Limb (tissue), 2 donors: ENCODE measurements at regions not wholly inside any gene's neighbourhood (a gene's known extent, or its start where the extent isn't known, plus 50 kb on each side); places are given as distances from the start of the nearest gene placed in this dataset.

Source experiments
- DNase-seq, 2 donors: peaks; one replicate each; pipeline ENCODE4 v3.0.0-alpha.2; 2016; ENCODE audit errors: extremely low spot score in 2 of 2

DNA sequence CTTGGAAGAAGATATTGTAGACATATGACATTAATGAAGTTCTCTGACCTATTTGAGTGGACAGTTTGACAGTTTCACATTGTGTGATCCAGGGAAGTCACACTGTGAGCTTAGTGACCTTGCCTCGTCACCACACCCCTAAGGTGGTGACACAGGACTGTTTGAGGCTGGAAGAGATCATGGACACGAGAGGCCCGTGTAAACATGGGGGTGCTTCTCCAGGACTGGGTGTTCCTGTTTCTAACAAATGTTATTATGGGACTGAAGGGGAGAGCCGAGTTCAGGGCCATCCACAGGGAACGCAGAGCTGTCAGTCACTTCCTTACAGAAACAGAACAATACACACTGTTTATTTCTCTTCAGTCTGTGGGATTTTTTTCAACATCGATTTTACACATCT is 96.5 kb upstream of the DNAJC19 start:
- DNase-seq = no peak

DNA sequence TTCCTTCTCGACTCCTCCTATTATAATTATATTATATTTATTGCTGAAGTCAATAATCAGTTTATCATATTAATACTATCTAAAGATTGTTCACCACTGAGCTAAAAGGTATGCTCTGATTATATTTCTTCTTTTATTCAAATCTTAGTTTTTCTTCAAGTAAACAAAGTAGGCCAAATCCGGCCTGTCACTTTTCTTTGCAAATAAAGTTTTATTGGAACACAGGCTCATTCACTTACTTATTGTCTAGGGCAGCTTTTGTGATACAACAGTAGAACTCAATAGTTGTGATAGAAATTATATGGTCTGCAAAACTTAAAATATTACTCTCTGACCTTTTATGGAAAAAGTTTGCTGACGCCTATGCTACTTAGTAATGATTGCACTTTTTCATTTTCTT is 92.4 kb upstream of the DNAJC19 start:
- no peak for DNase-seq

DNA sequence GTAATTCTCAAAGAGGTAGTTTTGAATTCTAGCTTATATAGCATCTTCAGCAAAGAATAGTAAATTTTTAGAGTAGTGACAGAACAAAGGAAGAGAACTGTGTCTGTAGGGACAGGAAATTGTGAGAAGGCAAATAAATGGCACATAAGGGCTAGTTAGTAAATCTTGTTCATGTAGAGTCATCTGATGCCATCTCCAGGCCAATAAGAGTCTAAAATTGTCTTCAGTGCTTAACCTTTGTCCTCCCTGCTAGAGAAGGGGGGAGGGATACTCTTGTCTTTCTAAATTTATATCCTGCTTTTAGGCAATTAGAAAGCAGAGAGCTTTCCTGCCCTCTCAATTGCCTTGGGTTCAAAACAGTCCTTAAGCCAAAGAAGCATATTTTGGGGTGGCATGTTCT is 87.0 kb upstream of the DNAJC19 start:
- no peak for DNase-seq

DNA sequence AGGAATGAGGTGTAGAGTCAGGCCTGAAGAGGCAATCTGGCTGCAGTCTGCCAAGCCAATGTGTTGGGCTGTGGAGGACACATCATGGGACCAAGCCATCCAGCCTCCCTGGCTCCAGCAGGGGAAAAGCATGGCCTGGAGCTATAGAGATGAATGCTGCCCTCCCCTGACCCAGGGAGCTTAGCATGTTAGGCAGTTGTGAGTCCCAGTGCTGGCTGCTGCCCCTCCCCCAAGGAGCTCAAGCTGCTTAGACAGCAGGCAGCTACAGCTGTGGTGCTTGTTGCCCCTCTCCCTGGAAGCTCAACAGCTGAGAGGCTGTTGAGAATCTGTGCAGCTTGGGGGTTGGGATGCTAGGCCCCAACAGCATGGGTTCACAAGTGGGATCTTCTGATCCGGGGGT is 85.6 kb upstream of the DNAJC19 start:
- peak in 1 of 2 donors; percentile 32 for DNase-seq

DNA sequence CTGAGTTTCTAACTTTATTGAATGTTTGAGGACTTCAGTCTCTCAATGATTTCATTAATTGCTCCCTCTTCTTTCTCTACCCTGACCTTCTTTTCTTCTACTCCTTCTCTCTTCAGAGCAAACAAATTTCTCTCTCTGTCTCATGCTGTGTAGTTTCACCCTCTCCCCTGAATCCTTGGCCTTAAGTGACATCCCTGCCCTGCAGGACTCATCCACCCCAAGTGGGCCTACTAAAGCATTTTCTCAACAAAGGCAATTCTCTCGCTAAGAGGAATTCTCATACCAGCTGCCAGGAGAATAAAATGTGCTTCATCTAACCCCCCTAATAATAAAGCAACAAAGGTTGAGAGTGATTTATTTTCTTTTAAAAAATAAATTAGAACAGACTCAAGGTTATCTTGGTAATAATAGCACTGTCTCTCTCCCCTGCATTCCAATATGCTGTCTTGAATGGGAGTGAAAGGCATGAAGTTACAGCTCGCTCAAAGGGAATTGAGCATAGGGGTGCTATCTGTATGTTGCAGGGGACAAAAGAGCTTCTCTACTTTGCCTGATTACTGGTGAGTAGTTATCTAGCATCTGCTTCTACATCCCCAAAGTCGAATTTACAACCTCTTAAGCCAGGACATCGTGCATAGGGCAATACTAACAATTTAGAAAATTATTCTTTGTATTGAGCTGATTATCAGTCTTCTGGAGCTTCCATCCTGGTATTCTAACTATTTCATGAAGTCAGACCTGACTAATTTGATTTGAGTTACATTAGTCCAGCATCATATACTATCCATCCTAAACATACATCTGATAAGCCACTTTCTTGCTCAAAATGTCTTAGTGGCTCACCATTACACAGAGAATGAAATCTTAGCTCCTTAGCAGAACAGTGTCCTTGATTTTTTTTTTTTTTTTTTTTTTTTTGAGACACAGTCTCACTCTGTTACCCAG is 76.9 kb upstream of the DNAJC19 start:
- DNase-seq = no peak

DNA sequence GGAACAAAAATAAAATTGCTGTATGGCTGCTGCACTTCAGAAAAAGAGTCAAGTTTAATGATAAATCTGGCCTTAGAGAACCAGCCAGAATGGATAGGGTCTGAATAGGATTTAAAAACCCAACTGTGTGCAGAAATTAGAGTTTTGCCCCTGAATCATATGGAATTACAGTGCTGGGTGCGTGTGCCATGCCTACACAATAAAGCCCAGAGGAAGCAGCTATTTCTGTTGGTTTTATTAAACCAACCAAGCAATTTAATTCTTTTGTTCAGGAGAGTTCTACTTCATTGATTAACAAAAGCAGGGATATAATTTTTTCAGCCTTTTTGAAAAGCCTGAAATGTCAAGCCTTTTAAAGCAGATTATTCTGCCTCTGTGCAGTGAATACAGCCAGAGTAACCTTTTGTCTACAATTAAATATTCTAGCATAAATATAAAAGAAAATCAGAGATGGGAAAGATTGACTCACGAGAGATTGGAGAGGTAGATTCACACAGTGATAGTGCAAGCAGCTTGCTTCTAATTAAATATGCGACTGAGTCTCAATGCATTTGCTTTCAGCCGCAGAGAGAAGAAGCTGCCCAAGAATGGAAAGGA is 66.7 kb upstream of the DNAJC19 start:
- no peak for DNase-seq

DNA sequence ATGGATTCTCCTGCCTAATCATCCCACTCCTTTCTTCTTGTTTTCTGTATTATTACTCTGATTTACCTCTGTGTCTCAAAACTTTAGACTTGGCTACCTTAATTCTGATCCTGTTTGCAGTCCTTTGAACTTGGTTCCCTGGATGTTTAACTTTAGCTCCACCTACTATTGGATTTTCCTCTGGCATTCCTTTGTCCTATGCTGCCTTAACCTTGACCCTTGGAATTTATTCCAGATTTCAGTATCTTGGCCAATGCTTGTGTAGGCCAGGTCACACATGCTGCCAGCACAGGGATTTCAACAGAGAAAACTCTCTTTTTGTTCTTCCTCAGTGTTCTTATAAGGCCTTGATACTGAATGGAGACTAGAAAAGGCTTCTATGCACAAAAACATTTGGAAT is 65.0 kb upstream of the DNAJC19 start:
- DNase-seq = no peak

GRCh38 chr3:181052256-181052655 is 62.7 kb upstream of the DNAJC19 start:
- no peak for DNase-seq

DNA sequence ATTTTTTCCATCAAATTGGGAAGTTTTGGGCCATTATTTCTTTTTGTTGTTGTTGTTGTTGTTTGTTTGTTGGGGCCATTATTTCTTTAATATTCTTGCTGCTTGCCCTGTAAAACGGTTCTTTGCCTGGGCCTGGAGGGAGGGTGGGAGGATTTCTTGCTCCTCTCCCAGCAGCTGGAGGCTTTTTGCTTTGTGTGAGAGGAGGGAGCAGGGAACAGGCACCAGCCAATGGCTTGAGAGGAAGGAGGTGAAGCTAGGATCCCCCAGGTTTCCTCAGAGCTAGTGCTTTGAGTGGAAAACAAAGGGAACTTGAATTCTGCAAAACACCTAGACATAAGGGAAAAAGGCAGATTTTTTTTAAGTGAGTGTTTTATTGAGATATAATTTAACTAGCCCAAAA is 61.2 kb upstream of the DNAJC19 start:
- no peak for DNase-seq

- no peak for DNase-seq
Measured at GRCh38 chr3:181040030-181040429, 50.5 kb upstream of the DNAJC19 start.
